ENCODE measurements at regions not wholly inside any gene's neighbourhood (a gene's known extent, or its start where the extent isn't known, plus 50 kb on each side); places are given as distances from the start of the nearest gene placed in this dataset.

- no peaks in the 10 kb centered on the region for H3K36me3 ChIP-seq
- H3K9me3 ChIP-seq: peaks cover 0 to 6% (median 0%) of the 10 kb centered on the region in 4 donors
- TF ChIP-seq CTCF (IDR thresholded peaks at IDR 0.05): no peak
- TF ChIP-seq EP300 (IDR thresholded peaks at IDR 0.05): no peak
- TF ChIP-seq POLR2AphosphoS5 (IDR thresholded peaks at IDR 0.05): no peak
- TF ChIP-seq POLR2A (IDR thresholded peaks at IDR 0.05; ENCODE audit: low read depth): no peak
- H3K27me3 ChIP-seq: no peaks in the 10 kb centered on the region
- no peak overlapping the region for H3K4me3 ChIP-seq
- intact Hi-C loops (cut with DNase I): no loop called here
- H3K27ac ChIP-seq (replicated peaks in 1 of 4): no peak overlapping the region
- H3K4me1 ChIP-seq: no peaks in the 10 kb centered on the region
- WGBS: 82% methylated on average over 1 of the region's 1 CpG
- DNase-seq (ENCODE audit: extremely low spot score): no peak
These were observed 1306.8 kb downstream of the STIM2 start for GRCh38 chr4:28167411-28167810.

GRCh38 chr4:28176942-28177341, 1316.3 kb downstream of the STIM2 start:
- TF ChIP-seq POLR2AphosphoS5 (IDR thresholded peaks at IDR 0.05) (no peak), POLR2A (IDR thresholded peaks at IDR 0.05; ENCODE audit: low read depth) (no peak), CTCF (IDR thresholded peaks at IDR 0.05) (no peak), EP300 (IDR thresholded peaks at IDR 0.05) (no peak)
- no peak for DNase-seq (ENCODE audit: extremely low spot score)
- intact Hi-C loops (cut with DNase I): no loop called here
- H3K9me3 ChIP-seq: no peaks in the 10 kb centered on the region
- 91% methylated on average over 1 of the region's 1 CpG for WGBS
- H3K36me3 ChIP-seq: no peaks in the 10 kb centered on the region
- H3K4me1 ChIP-seq: no peaks in the 10 kb centered on the region
- H3K4me3 ChIP-seq: no peak overlapping the region
- no peaks in the 10 kb centered on the region for H3K27me3 ChIP-seq
- H3K27ac ChIP-seq (replicated peaks in 1 of 4): no peak overlapping the region

GRCh38 chr4:28177641-28178040, 1317.0 kb downstream of the STIM2 start:
- TF ChIP-seq POLR2AphosphoS5 (IDR thresholded peaks at IDR 0.05): no peak
- TF ChIP-seq POLR2A (IDR thresholded peaks at IDR 0.05; ENCODE audit: low read depth): no peak
- TF ChIP-seq EP300 (IDR thresholded peaks at IDR 0.05): no peak
- TF ChIP-seq CTCF (IDR thresholded peaks at IDR 0.05): no peak
- intact Hi-C loops (cut with DNase I): no loop called here
- no peak for DNase-seq (ENCODE audit: extremely low spot score)
- no peaks in the 10 kb centered on the region for H3K36me3 ChIP-seq
- no peaks in the 10 kb centered on the region for H3K27me3 ChIP-seq
- no peak overlapping the region for H3K4me3 ChIP-seq
- no peaks in the 10 kb centered on the region for H3K9me3 ChIP-seq
- no peaks in the 10 kb centered on the region for H3K4me1 ChIP-seq
- H3K27ac ChIP-seq (replicated peaks in 1 of 4): no peak overlapping the region

- no peak overlapping the region for H3K27ac ChIP-seq (replicated peaks in 1 of 4)
- H3K4me1 ChIP-seq: no peaks in the 10 kb centered on the region
- intact Hi-C loops (cut with DNase I): no loop called here
- no peaks in the 10 kb centered on the region for H3K9me3 ChIP-seq
- no peak for DNase-seq (ENCODE audit: extremely low spot score)
- no peaks in the 10 kb centered on the region for H3K27me3 ChIP-seq
- no peaks in the 10 kb centered on the region for H3K36me3 ChIP-seq
- WGBS: 91% methylated on average over 3 of the region's 3 CpGs
- H3K4me3 ChIP-seq: no peak overlapping the region
- TF ChIP-seq POLR2AphosphoS5 (IDR thresholded peaks at IDR 0.05): no peak
These were observed 1318.5 kb downstream of the STIM2 start for GRCh38 chr4:28179126-28179525.

GRCh38 chr4:28209371-28209924, 1348.8 kb downstream of the STIM2 start:
- Histone ChIP-seq H3K27me3 (no peaks in the 10 kb centered on the region), H3K9me3 (no peaks in the 10 kb centered on the region), H3K4me1 (no peaks in the 10 kb centered on the region), H3K4me3 (no peak overlapping the region), H3K27ac (replicated peaks in 1 of 4) (no peak overlapping the region), H3K36me3 (no peaks in the 10 kb centered on the region)
- WGBS: 67% methylated on average over 1 of the region's 1 CpG
- intact Hi-C loops (cut with DNase I): no loop called here
- TF ChIP-seq EP300 (IDR thresholded peaks at IDR 0.05) (no peak), POLR2AphosphoS5 (IDR thresholded peaks at IDR 0.05) (no peak), CTCF (IDR thresholded peaks at IDR 0.05) (no peak), POLR2A (IDR thresholded peaks at IDR 0.05; ENCODE audit: low read depth) (no peak)
- no peak for DNase-seq (ENCODE audit: extremely low spot score)

All from esophagus muscularis mucosa (tissue), 4 donors.